Fibroblast of villous mesenchyme (primary cell): ENCODE measurements at regions not wholly inside any gene's neighbourhood (a gene's known extent, or its start where the extent isn't known, plus 50 kb on each side); places are given as distances from the start of the nearest gene placed in this dataset.

Source experiments
- DNase-seq: peaks from one replicate; pipeline ENCODE4 v3.0.0-alpha.2; 2010; ENCODE audit warnings: low read depth
- H3K4me3 ChIP-seq: 2 replicates; pipeline ENCODE4 v1.5.1; 2011; ENCODE audit warnings: low read depth, mild to moderate bottlenecking, low read length
- CTCF ChIP-seq: IDR thresholded peaks from 2 replicates; pipeline ENCODE4 v1.5.1; 2012; ENCODE audit warnings: low read depth, mild to moderate bottlenecking, low read length; ENCODE audit not compliant: insufficient read depth

DNA sequence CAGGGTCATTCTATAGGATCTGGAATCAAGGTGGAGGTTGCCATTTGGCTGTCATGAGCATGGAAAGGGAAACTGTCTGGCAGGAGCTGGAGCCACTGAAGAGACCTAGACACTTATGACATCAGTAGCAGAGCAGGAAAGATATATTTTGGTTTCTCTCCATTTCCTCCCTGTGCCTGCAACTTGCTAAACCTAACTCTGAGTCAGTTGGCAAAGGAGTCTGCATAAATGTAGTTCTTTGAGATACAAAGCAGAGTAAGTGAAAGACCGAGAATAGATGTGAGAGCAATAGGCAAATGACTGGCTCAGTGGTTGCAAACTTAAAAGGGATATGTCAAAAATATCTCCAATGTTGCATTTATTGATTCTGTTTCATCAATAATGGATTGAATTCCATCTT lies 757.7 kb downstream of the KCNJ3 start:
- no peak for TF ChIP-seq CTCF
- DNase-seq: no peak

GRCh38 chr2:155442755-155443372 lies 744.4 kb downstream of the KCNJ3 start:
- H3K4me3 ChIP-seq: no peak overlapping the region
- no peak for TF ChIP-seq CTCF
- no peak for DNase-seq

More for the DNA sequence above, 757.7 kb downstream of the KCNJ3 start:
- H3K4me3 ChIP-seq: no peak overlapping the region

DNA sequence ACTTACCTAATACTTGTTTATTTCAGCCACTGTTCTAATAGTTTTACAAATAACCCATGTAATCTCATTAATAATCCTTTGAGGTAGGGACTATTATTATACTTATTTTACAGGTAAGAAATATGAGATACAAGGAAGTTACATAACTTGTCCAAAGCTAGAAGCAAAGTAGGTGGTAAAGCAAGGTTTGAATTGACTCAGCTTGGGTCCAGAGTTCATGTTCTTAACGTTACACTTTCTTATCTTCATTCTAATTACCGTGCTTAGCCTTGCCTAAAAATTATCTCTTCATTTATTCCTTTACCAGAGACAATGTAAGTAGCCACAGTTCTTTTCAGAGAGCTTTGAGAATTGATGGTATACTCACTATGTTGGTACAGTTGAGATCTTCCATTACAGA lies 743.6 kb downstream of the KCNJ3 start:
- TF ChIP-seq CTCF: no peak
- no peak for DNase-seq
- H3K4me3 ChIP-seq: no peak overlapping the region

DNA sequence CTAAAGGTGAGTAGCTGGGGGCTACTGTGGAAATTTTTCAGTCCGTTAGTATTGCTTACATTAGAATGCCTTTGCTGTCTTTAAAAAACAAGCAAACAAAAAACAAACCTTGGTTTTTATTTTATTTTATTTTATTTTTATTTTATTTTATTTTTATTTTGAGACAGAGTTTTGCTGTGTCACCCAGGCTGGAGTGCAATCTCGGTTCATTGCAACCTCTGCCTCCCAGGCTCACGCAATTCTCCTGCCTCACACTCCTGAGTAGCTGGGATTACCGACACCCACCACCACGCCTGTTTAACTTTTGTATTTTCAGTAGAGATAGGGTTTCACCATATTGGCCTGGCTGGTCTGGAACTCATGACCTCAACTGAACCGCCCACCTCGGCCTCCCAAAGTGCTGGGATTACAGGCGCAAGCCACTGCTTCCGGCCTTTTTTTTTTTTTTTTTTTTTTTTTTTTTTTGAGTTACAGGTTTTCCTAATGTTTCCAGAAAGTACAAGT lies 732.6 kb downstream of the KCNJ3 start:
- H3K4me3 ChIP-seq: no peak overlapping the region
- no peak for DNase-seq
- no peak for TF ChIP-seq CTCF

DNA sequence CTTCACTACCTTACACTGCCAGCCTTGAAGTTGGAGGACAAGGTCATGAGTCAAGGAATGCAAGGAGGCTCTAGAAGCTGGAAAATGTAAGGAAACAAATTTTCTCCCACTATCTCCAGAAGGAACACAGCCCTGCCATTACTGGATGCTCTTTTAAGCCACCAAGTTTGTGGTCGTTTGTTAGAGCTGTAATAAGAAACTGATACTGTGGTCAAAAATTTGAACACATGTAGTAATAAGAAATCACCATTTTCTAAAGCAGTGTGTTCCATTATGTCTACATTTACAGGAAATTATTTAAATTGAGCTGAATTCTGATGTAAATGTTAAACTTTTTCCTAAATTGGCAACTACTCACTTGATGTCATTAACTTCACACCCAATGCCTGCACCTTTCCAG lies 729.0 kb downstream of the KCNJ3 start:
- no peak overlapping the region for H3K4me3 ChIP-seq
- TF ChIP-seq CTCF: no peak
- DNase-seq: no peak

DNA sequence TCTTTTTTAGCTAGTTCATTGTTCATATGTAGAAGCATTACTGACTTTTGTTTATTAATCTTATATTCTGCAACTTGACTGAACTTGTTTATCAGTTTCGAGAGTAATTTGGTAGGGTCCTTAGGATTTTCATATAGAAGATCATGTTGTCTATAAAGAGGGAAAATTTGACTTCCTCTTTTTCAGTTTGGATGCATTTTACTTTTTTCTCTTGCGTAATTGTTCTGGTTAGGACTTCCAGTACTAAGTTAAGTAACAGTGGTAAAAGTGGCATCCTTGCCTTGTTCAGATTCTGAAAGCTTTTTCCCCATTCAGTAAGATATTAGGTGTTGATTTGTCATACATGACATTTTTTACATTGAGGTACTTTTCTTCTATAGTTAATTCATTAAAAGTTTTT lies 726.0 kb downstream of the KCNJ3 start:
- no peak for TF ChIP-seq CTCF
- DNase-seq: no peak

DNA sequence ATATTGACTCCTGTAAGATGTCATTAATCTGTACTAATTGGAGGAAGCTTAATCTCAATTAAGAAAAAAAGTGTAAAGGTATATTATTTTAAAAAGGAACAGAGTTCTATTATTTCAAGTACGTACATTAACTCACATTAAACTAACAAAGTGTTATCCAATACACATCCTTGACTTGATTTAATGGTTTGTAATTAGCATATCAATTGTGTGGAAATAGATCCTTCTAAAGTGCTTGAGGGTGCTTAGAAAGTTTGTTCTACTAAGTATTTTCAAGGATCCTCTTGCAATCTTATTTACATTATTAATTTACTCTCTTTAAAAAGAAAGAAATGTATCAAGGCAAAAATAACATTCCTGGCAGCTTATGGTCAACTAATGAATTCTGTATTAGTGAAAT lies 720.3 kb downstream of the KCNJ3 start:
- no peak for DNase-seq
- no peak for TF ChIP-seq CTCF
- H3K4me3 ChIP-seq: no peak overlapping the region

More for the DNA sequence above, 726.0 kb downstream of the KCNJ3 start:
- no peak overlapping the region for H3K4me3 ChIP-seq
